Hepatocyte (in vitro differentiated cells): ENCODE measurements at regions not wholly inside any gene's neighbourhood (a gene's known extent, or its start where the extent isn't known, plus 50 kb on each side); places are given as distances from the start of the nearest gene placed in this dataset.
A peak's percentile ranks its signal among the peaks of the same experiment; 100 is the strongest.

Experiments used
- DNase-seq: peaks from one replicate; pipeline ENCODE4 v3.0.0-alpha.2; 2016; ENCODE audit warnings: low spot score
- H2AFZ ChIP-seq: fragments of 200-600 bp; sonication (generic); 2 replicates; pipeline ENCODE4 v1.6.0; 2016; ENCODE audit warnings: antibody characterized with exemption, mild to moderate bottlenecking
- H3K27ac ChIP-seq: fragments of 200-600 bp; sonication (generic); 2 replicates; pipeline ENCODE4 v1.5.1; 2016; ENCODE audit warnings: mild to moderate bottlenecking
- H3K27me3 ChIP-seq: fragments of 200-600 bp; sonication (generic); 2 replicates; pipeline ENCODE4 v1.6.1; 2016
- H3K36me3 ChIP-seq: fragments of 200-600 bp; sonication (generic); replicated peaks from 2 replicates; pipeline ENCODE4 v1.5.1; 2016; ENCODE audit warnings: low read depth; ENCODE audit not compliant: insufficient read depth
- H3K4me1 ChIP-seq: fragments of 200-600 bp; sonication (generic); 2 replicates; pipeline ENCODE4 v1.5.1; 2016; ENCODE audit warnings: mild to moderate bottlenecking, moderate library complexity; ENCODE audit not compliant: insufficient read depth
- H3K4me2 ChIP-seq: fragments of 200-600 bp; sonication (generic); 2 replicates; pipeline ENCODE4 v1.6.0; 2016
- H3K4me3 ChIP-seq: fragments of 200-600 bp; sonication (generic); 2 replicates; pipeline ENCODE4 v1.5.1; 2016; ENCODE audit warnings: mild to moderate bottlenecking
- H3K79me2 ChIP-seq: fragments of 200-600 bp; sonication (generic); 2 replicates; pipeline ENCODE4 v1.6.0; 2017; ENCODE audit warnings: mild to moderate bottlenecking
- H3K9me2 ChIP-seq: fragments of 200-600 bp; sonication (generic); replicated peaks from 2 replicates; pipeline ENCODE4 v1.6.0; 2017; ENCODE audit warnings: mild to moderate bottlenecking; ENCODE audit not compliant: insufficient read depth
- H3K9me3 ChIP-seq: fragments of 200-600 bp; sonication (generic); 2 replicates; pipeline ENCODE4 v1.5.1; 2016; ENCODE audit warnings: low read depth, mild to moderate bottlenecking
- H4K20me1 ChIP-seq: fragments of 200-600 bp; sonication (generic); 2 replicates; pipeline ENCODE4 v1.6.0; 2016; ENCODE audit warnings: mild to moderate bottlenecking; ENCODE audit not compliant: insufficient read depth, poor library complexity, severe bottlenecking
- EZH2 ChIP-seq: fragments of 200-600 bp; sonication (generic); IDR thresholded peaks from 2 replicates; pipeline ENCODE4 v1.6.1; 2016; ENCODE audit warnings: antibody characterized with exemption, mild to moderate bottlenecking, borderline replicate concordance
- EZH2phosphoT487 ChIP-seq: fragments of 200-600 bp; sonication (generic); IDR thresholded peaks from one replicate; pipeline ENCODE4 v1.6.1; 2018; ENCODE audit warnings: antibody characterized with exemption, mild to moderate bottlenecking, low read depth, moderate library complexity; ENCODE audit not compliant: unreplicated experiment, severe bottlenecking
- WGBS: methylation state at CpG from one replicate; pipeline ENCODE4 v1.1.6; 2016; ENCODE audit warnings: low lambda C conversion rate; ENCODE audit errors: missing lambda C conversion rate; 5-methylcytosine and 5-hydroxymethylcytosine counted together
- TF ChIP-seq, protein P1 (sequence below): fragments of 200-600 bp; sonication (generic); IDR thresholded peaks from 2 replicates; pipeline ENCODE4 v1.5.1; 2016; ENCODE audit warnings: antibody characterized with exemption, mild to moderate bottlenecking; ENCODE audit not compliant: poor library complexity

DNA sequence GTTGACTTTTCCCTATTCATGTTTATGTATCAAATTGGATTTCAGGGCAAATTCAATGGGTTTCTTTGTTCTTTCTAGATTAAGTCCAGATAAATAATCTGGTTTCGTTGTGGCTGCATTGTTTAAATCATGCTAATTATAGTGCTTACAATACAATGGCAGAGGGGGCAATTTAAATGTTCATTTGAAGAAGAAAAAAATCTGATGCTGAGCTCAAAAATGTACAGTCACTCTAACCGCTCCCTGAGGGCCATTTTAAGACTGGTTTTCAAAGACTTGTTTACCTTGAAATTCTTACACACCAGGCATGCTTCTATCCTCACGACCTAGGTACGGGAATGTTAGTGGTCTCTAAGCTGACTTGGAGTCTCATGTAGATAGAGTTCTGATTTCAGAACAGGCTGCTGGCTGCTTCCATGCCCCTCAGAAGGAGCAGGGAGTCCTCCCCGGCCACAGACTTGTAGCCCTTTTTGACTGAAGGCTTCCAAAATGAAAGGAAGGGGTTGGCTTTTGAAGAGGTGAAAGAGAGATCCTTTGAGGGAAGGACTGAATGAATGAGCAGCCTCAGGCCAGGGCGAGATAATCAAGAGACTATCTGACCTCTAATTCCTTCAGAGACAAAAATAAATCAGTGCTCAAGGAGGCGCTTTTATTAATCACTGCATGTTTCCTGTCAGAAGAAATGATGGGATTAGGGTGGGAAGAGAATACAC lies 86.1 kb upstream of the ZNF217 start:
- Histone ChIP-seq H3K36me3 (no peaks in the 10 kb centered on the region), H3K79me2 (no peaks in the 10 kb centered on the region), H3K4me1 (peaks cover 43% of the 10 kb centered on the region), H3K27ac (peak overlapping the region; percentile 84), H4K20me1 (no peaks in the 10 kb centered on the region), H3K4me3 (no peak overlapping the region), H3K9me3 (no peaks in the 10 kb centered on the region), H3K27me3 (no peaks in the 10 kb centered on the region), H2AFZ (peak overlapping the region; percentile 66), H3K4me2 (peak overlapping the region; percentile 70), H3K9me2 (no peaks in the 10 kb centered on the region)
- no peak for DNase-seq
- no peak for TF ChIP-seq EZH2phosphoT487
- no peak for TF ChIP-seq EZH2
- TF ChIP-seq, protein P1, sequence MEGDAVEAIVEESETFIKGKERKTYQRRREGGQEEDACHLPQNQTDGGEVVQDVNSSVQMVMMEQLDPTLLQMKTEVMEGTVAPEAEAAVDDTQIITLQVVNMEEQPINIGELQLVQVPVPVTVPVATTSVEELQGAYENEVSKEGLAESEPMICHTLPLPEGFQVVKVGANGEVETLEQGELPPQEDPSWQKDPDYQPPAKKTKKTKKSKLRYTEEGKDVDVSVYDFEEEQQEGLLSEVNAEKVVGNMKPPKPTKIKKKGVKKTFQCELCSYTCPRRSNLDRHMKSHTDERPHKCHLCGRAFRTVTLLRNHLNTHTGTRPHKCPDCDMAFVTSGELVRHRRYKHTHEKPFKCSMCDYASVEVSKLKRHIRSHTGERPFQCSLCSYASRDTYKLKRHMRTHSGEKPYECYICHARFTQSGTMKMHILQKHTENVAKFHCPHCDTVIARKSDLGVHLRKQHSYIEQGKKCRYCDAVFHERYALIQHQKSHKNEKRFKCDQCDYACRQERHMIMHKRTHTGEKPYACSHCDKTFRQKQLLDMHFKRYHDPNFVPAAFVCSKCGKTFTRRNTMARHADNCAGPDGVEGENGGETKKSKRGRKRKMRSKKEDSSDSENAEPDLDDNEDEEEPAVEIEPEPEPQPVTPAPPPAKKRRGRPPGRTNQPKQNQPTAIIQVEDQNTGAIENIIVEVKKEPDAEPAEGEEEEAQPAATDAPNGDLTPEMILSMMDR, result no peak
- 36% methylated on average over 7 of the region's 7 CpGs for WGBS

DNA sequence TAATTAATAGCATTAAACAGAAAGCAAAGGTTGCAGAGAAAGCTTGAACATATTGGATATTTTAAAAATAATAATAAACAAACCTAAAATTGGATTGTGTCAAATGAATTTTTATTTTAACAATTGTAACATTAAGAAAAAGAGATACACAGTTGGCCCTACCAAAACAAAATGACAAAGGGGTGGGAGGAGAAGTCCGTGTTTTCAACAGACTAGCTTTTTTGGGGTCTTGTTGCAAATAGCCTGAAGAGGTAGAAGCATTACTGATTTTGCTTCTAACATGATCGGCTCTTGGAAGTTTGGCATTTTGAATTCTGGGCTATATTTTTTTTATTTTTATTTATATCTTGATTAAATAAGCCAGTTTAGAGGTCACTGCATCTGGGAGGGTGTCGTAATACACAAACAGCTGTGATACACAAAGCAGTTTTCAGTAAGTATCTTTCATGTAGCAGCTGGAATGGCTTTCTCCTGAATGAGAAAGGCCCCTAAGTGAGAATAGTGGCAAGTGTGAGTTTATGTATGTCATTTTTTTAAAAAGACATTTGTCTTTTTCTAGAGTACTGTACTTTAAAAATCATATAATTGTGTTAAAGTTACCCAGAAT lies 85.5 kb upstream of the ZNF217 start:
- H2AFZ ChIP-seq, result peak overlapping the region; percentile 66

DNA sequence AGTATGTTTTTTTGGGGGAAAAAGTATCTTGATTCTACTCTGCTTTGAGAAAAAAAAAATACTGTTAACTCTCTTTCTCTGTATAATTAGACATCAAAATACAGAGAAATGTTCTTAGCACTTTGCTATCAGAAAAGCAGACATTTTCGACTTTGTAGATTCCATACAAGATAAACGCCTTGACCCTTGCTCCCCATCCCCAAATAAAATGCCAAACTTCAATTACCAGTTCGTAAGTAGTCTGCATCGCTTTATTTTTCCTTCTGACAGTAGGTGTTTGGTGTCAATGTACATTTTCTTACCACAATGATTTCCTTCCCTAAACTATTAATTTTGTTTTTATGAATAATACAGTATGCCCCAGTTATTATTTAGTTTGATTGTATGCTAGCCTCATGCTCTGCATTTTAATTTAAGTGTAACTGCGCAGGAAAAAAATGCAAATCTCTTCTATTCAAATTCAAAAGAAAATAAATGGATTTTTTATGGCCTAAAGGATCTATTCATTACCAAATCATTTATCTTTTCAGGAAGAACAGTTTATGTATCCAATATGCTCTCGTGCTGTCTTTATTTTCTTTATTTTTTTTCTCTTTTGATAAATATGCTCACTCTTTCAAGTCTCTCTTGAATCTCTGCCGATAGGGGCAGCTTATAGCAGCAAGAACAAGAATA lies 84.8 kb upstream of the ZNF217 start:
- no peak for DNase-seq
- H3K4me2 ChIP-seq, result peak overlapping the region; percentile 70
- peaks cover 43% of the 10 kb centered on the region for H3K4me1 ChIP-seq
- H2AFZ ChIP-seq, result peak overlapping the region; percentile 48
- no peak overlapping the region for H3K4me3 ChIP-seq
- peak overlapping the region; percentile 84 for H3K27ac ChIP-seq
- no peaks in the 10 kb centered on the region for H4K20me1 ChIP-seq
- H3K9me2 ChIP-seq, result no peaks in the 10 kb centered on the region
- no peak for TF ChIP-seq EZH2
- TF ChIP-seq EZH2phosphoT487, result no peak
- TF ChIP-seq, protein P1, result no peak
- no peaks in the 10 kb centered on the region for H3K27me3 ChIP-seq
- WGBS, result 40% methylated on average over 7 of the region's 7 CpGs
- no peaks in the 10 kb centered on the region for H3K79me2 ChIP-seq
- no peaks in the 10 kb centered on the region for H3K36me3 ChIP-seq
- H3K9me3 ChIP-seq, result no peaks in the 10 kb centered on the region

More for the DNA sequence above, 85.5 kb upstream of the ZNF217 start:
- Histone ChIP-seq H3K4me2 (peak overlapping the region; percentile 70), H3K9me2 (no peaks in the 10 kb centered on the region), H3K36me3 (no peaks in the 10 kb centered on the region), H4K20me1 (no peaks in the 10 kb centered on the region), H3K79me2 (no peaks in the 10 kb centered on the region), H3K4me3 (no peak overlapping the region), H3K9me3 (no peaks in the 10 kb centered on the region), H3K4me1 (peaks cover 43% of the 10 kb centered on the region), H3K27me3 (no peaks in the 10 kb centered on the region), H3K27ac (peak overlapping the region; percentile 84)
- no peak for DNase-seq
- no peak for TF ChIP-seq EZH2
- TF ChIP-seq, protein P1, result no peak
- no peak for TF ChIP-seq EZH2phosphoT487
- 58% methylated on average over 3 of the region's 3 CpGs for WGBS
